GM18909 (cell line): ENCODE measurements at regions not wholly inside any gene's neighbourhood (a gene's known extent, or its start where the extent isn't known, plus 50 kb on each side); places are given as distances from the start of the nearest gene placed in this dataset.

Experiments
- ATAC-seq: cut with Tn5 transposase; IDR thresholded peaks from one replicate; pipeline ENCODE4 v1.9.1; 2021; ENCODE audit warnings: mild to moderate bottlenecking; ENCODE audit not compliant: unreplicated experiment, poor library complexity

DNA sequence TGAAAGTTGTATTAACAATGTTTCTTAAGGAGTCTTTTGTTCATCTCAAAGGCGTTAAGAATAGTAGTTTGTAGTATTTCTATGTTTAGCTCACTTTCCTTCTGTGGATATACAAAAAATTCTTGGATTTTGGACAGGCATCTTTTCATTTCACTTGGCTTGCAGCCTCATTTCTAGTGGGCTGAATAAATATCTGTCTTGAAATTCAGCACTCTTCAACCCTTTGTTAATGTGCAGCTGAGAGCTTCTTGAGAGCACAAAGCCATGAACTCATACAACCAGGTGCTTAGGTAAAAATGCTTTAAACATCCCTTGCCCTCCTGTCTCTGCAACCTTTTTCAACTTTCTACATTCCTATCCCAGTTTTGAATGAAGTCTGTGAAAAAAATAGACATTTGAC, 1003.2 kb downstream of the C4orf33 start:
- no peak for ATAC-seq

DNA sequence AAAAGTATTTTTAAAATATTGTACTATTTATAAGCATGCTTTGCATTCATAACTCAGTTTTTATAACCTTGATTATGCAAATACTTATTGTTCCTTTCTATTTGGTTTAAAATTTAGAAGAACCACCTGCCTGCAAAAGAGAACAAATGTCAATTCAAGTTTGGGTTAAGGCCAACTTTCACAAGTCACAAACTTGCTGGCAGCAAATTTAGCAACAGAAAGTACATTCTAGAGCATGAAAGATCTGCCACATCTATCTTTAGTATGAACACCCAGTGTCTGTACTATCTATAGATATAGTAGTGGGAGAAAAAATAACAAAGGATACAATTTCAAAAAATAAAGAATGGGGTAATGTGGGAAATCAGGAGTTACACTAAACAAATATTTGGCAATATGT, 1014.2 kb downstream of the C4orf33 start:
- ATAC-seq: peak; percentile 81

DNA sequence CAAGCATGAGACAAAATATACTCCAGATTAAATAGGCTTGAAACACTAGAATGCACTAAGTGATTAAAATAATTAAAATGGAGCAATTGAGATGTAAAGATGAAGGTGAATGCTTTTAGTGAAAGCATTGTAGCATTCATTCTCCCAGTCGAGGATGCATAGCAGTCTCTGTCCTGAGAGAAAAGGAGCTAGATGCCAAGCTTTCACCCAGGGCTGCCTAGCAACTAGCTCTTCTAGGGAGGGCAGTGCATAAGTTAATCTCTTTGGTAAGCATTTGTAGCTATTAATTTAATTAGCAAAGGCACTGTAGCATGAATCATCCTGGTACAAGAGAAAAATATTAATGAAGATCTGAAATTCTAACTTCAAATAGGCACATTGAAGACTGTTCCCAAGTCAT, 1014.8 kb downstream of the C4orf33 start:
- ATAC-seq: no peak

DNA sequence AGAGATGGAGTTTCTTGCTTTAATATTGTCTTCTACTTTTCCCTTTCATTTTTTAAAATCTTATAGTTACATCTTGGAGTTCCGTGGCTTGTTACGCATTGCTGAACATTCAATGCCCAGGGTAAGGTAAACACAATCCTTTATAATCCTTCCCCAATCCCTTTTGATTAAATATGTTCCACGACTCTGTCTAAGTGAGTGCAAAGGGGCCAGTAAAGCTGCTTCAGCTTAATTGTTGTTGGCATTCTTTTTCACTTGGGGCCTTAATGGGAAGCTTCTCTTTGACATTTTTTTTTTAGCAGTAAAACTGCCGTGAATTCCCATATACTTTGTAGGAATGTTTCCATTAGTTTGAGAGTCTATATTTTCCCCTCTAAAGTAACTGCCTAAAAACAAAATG, 1028.1 kb downstream of the C4orf33 start:
- ATAC-seq: no peak

DNA sequence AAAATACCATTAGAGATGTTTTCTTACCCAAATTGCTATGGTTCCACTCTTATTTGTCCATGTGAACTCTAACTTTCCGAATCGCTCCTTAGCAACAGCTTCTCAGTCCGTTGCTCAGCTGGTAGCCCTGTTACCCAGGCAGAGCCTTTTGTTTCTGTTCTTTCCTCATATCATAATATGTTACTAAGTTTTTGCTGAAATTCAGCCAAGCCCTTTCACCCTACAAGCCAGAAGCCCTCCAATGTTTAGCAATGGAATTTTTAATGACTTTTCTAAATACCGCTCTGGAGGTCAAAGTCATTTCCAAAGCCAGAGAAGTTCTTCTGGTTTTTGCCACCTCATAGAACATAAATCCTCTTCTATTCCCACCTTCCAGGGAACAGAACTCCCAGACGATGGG, 1029.5 kb downstream of the C4orf33 start:
- no peak for ATAC-seq

DNA sequence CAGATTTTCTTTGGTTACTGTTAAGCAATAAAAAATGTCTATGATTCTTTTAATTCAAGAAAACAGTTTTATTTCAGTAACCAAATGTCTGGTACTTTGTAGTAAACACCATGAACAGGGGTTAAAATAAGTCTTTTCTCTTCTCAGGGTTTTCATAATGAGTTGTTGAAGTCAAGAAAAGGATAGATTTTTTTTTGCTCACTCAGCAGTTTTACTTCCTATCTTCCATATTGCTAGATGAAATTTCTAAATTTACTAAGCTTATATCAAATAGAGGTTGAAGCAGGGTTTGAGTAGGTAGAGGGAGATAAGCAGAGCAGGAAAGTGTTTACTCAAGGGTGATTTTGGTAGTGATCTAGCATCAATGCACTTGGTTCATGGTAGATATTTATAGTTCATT, 1031.3 kb downstream of the C4orf33 start:
- ATAC-seq: no peak

DNA sequence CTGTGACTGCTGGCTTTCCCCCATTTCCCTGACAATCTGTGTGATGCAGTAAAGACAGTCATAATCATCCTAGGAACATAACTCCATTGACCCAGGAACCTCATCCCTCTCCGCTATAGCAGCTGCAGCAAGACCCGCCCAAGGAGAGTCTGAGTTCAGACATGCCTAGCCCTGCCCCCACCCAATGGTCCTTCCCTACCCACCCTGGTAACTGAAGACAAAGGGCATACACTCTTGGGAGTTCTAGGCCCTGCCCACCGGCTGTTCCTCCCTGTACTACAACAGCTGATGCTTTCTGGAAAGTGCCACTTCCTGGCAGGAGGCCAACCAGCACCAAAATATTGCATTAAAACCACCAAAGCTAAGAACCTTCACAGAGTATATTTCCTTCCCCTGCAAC, 1035.6 kb downstream of the C4orf33 start:
- ATAC-seq: no peak

DNA sequence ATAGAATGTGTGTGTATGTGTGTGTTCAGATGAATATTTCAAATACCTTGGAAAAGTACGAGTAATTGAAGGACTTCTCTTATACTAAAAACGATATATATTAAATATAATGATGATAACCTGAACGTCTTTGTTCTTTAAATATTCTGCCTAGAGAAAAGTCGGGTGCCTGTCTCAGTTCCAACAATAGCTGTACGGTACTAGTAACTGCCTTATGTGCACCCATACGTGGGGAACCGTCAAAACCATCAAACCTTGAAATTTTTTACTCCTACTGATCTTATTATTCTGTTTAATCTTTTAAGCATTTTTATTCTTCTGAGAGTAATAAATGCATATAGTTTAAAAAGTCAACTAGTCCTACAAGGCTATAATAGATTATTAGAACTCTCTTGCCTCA, 1045.7 kb downstream of the C4orf33 start:
- no peak for ATAC-seq

DNA sequence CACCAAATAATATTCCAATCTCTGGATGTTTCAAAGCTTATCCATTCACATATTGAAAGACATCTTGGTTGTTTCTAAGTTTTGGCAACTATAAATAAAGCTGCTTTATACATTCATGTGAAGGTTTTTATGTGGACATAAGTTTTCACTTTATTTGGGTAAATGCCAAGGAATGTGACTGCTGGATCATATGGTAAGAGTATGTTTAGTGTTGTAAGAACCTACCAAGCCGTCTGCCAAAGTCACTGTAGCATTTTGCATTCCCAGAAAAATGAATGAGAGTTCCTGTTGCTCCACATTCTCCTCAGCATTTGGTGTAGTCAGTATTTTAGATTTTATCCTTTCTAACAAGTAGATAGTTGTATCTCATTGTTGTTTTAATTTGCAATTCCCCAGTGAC, 1047.7 kb downstream of the C4orf33 start:
- no peak for ATAC-seq

DNA sequence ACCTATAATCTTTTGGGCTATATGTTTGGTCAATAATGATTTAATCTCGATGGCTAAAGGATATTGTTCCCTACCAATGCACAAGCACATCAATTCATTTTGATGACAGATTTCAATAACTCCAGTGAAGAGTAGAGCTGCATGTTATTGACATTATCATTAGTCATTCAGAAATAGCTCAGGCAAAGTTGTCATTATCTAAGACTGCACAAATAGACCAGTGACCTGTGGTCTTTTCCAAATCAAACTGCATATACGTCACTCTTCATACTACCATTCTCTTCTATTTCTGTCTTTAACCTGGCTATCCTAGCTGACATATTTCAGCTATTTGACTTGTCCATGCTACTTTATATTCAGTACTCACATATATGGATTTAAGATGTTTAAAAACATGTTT, 1050.8 kb downstream of the C4orf33 start:
- ATAC-seq: no peak

DNA sequence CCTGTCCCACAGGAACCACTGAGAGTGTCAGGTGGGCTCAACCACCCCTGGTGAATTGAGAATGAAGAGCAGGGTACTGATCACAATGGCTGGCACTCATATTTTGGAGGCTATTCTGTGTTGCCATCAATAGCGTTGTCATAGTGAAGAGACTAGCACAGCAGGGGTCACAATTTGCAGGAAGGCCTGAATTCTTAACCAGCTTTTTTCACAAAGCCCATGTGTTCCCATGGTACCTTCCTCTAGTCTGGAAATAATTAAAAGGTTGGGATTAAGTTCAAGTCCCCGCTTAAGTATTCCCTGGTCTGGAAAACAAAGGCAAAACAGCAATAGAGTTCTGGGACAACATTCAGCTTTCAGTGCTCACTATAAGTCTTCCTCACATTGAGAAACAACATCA, 1051.7 kb downstream of the C4orf33 start:
- ATAC-seq: no peak

DNA sequence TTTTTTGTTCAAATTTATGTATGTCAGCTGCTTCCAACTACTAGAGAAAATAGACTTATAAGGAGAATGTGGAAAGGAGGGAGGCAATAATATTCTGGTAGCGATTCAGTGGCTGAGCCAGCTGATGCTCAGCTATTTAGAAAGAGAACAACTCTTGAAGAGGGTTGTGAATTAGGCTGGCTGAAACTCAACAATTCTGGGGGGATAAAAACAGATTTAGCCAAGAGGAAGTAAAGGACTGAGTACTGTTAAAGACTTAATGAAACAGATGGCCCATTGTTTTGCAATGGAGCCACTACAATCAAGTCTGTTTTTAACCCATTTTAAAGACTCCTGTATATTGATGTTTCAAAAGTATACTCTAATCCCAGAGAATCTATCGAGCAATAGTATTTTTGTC, 1058.9 kb downstream of the C4orf33 start:
- no peak for ATAC-seq

DNA sequence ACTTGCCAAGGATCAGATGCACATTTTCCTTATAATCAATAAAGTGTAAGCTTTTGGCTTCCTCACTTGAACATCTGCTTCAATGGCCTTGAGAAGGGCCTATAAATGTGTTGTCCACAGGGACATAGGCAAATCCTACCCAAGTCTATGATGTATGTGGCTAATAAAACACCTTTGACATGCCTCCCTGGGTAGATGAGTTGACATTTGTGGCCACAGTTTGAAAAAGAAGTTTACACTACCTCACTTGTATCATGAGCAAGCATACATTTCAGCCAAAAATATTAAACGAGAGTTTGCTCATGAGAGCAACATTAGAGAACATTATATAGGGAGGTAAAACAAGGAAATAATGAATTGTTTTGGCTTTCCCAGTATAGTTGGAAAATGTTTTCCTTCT, 1067.7 kb downstream of the C4orf33 start:
- ATAC-seq: no peak

DNA sequence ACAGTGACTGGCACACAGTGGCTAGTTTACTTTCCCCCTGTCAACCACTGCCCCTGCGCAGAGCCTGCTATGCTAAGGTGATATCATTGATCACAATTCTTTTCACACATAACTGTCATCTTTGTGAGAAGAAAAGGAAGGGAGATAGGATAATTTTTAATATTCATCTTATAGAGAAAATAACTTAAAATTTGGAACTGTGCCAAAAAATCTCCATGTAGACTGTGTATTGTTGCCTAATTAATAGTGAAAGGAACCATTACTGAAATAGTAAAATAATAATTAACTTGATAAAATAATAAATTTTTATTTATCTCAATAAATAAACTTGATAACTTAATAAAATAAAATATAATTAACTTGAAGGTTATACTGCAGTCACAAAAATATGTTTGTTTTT, 1069.4 kb downstream of the C4orf33 start:
- ATAC-seq: no peak

DNA sequence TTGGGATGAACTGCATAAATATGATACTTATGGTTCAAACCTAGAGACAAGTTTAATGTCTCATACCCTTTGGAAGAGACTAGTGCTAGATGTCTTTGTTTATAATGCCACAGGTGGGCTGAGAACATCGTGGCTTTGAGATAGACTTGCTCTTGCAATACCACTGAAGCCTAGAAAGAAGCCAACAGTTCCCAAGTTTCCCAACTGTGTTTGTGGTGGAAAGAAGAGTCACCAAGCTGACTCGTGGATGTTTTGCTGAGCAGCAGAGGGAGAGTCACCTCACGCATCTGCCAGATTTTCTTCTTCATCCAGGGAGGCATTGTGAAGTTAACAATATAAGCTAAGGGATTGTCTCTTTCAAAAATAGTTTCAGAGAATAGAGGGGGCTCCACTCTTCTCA, 1076.2 kb downstream of the C4orf33 start:
- no peak for ATAC-seq

DNA sequence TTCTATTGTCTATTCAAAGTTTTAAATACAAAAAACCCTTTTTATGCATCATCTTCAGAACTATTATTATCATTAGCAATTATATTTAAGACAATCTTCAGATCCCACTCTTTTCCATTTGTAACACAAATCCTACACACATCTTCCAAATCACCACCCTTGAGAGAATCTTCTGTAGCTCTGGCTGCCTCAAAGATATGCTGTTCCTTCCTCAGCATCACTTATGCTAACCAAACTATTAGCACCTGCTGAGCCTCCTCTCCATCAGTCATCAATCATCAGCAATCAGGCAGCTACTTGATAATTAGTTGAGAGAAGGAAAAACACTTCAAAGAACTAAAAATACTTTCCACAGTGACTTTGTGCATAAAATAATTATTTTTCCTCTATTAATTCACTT, 1082.2 kb downstream of the C4orf33 start:
- no peak for ATAC-seq

DNA sequence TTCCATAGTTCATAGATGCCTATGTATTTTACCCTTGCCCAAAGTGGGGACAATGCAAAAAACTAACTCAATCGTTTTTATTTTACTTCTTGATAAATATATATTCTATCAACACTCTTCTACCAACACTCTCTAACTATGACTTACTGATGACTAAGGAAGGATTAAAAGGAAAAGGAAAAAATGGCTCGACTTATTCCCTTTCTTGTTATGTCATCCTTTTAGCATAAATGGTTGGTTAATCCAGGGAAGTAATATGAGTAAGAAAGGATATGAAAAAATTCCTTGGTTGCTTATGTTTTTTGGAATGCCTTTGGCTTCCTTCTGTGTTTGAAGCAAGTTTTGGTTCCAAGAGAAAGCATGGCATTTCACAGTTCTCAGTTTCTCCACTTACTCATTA, 1087.1 kb downstream of the C4orf33 start:
- no peak for ATAC-seq

DNA sequence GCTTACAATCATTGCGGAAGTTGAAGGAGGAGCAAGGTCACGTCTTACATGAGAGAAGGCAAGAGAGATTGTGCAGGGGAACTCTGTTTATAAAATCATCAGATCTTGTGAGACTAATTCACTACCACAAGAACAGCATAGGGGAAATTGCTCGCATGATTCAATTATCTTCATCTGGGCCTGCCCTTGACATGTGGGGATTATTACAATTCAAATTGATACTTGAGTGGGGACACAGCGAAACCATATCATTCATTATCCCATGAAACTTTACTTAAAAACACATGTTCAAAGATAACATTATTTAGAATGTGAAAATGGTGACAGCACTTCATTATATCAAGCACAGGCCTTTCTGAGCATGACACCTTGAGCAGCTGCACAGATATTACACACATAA, 1087.8 kb downstream of the C4orf33 start:
- ATAC-seq: no peak

DNA sequence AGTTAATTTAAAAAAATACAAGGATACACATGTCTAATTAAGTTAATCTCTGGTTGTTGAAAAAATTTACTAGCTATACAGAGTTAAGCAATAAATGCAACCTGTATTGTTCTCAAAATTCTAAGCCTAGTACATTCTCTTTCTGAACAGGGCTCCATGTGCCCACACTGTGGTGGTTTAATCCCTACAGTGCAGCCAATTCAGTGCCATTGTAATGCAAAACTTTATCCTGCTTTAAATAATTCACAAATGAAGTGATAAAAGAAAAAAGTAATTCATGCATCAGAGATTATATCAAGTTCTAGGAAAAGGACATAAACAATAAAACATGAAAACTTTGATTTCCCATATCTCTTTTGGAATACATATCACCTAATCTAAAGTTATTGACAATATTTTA, 1089.2 kb downstream of the C4orf33 start:
- ATAC-seq: no peak

DNA sequence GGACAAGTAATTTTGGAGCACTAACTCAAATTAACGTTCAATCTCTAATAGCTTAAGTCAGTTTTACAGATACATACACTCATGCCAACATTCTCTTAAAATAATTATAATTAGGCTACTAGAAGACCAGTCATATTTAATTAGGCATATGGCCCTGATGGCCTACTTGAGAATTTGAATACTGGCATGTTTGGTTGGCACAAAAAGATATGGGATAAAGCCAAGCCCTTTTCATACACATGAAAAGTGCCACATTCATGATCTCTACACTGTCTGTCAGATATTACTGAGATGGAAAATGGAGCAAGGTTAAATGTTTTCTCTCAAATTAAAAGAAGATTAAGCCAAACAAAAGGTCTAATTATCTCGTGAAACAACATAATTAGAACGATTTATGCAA, 1091.0 kb downstream of the C4orf33 start:
- no peak for ATAC-seq

DNA sequence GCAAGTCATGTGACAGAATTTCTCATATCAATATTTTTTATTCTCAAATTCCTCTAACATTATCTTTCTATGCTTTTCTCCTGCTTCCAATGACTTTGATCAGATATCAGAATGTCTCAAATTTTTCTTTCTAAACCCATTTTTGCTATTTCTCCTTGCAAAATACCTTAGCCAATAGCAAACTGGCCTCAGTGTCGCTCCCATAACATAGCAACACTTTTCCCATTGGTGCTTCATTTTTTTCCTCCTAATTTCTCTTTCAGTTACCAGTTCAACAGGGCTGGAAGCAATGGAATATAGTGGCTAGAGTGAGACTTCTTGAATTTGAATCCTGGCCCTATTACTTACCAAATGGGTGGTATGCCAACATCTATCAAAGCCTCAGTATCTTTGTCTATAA, 1091.6 kb downstream of the C4orf33 start:
- no peak for ATAC-seq

DNA sequence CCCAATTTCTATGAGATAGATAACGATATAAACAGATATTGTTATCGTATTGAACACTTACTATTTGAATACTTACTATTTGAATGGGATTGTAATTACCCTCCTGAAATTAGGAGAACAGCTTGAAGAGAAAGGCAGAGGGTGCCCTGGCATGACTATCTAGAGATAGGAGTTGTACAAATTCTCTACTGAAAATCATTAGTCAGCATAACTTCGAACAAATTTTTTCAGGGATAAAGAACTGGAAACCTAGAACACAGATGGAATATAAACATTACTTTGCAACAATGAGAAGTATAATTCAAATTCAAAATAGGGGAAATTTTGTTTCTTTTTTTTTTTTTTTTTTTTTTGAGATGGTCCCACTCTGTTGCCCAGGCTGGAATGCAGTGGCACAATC, 1096.8 kb downstream of the C4orf33 start:
- ATAC-seq: no peak

DNA sequence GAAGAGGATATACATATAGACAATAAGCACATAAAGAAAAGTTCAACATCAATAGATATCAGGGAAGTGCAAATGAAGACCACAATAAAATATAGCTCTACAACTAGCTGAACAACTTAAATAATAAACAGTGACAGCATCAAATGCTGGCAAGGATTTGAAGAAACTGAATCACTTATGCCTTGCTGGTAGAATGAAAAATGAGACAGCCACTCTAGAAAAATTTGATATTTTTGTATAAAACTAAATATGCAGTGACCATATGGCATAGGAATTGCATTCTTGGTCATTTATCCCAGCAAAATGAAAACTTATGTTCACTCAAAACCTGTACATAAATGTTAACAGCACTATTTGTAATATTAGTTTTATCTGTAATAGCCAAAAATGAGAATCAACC, 1102.0 kb downstream of the C4orf33 start:
- no peak for ATAC-seq
